Mucosa of descending colon (tissue), 3 donors: ENCODE measurements at regions not wholly inside any gene's neighbourhood (a gene's known extent, or its start where the extent isn't known, plus 50 kb on each side); places are given as distances from the start of the nearest gene placed in this dataset.
A peak's percentile ranks its signal among the peaks of the same experiment; 100 is the strongest.

Experiments
- ATAC-seq: fragments of 200-7000 bp; cut with Tn5 transposase; one replicate; pipeline ENCODE4 v1.9.1; 2020; ENCODE audit warnings: mild to moderate bottlenecking, moderate library complexity
- DNase-seq, 3 donors: peaks; one replicate each; pipeline ENCODE4 v3.0.0-alpha.2; 2020
- H3K36me3 ChIP-seq: fragments of 200-600 bp; one replicate; pipeline ENCODE4 v1.8.0; 2021; ENCODE audit warnings: low read depth, mild to moderate bottlenecking
- H3K4me1 ChIP-seq: fragments of 200-600 bp; one replicate; pipeline ENCODE4 v1.8.0; 2021; ENCODE audit warnings: low read depth, mild to moderate bottlenecking
- H3K4me3 ChIP-seq: fragments of 200-600 bp; one replicate; pipeline ENCODE4 v1.8.0; 2021; ENCODE audit warnings: mild to moderate bottlenecking
- H3K9me3 ChIP-seq: fragments of 200-600 bp; one replicate; pipeline ENCODE4 v1.8.0; 2021; ENCODE audit warnings: mild to moderate bottlenecking
- CTCF ChIP-seq: fragments of 200-600 bp; IDR thresholded peaks from one replicate; pipeline ENCODE4 v1.8.0; 2022; ENCODE audit warnings: antibody characterized with exemption, mild to moderate bottlenecking
- intact Hi-C, 2 donors: fragments of 100-400 bp; cut with DNase I in 1 of 2; cut with micrococcal nuclease in 1 of 2; formaldehyde crosslinking; loops; one replicate each; pipeline versions ENCODE4 v1.11.0 to v1.11.1; 2022; cut with DNase I, micrococcal nuclease
- donor health status: DM: no; HTN: no; CAD: no; lungs with moderate emphysema.
- donor health status: DM: no; HTN: no; CAD: no.
- donor health status: DM: no; HTN: yes; CAD: no.

- intact Hi-C loops = no loop called here
- Histone ChIP-seq H3K4me3 (no peak overlapping the region), H3K9me3 (no peaks in the 10 kb centered on the region), H3K4me1 (peaks cover 43% of the 10 kb centered on the region), H3K36me3 (no peaks in the 10 kb centered on the region)
- no peak for TF ChIP-seq CTCF
- ATAC-seq (peak; percentile 67), DNase-seq (peak; percentile 55 to 64 (median 59))
Measured at GRCh38 chr16:79767421-79768275, 167.1 kb upstream of the MAF start.

GRCh38 chr16:79765901-79766394 lies 165.4 kb upstream of the MAF start:
- no peak for ATAC-seq
- intact Hi-C loops = no loop called here

GRCh38 chr16:79765431-79765830 lies 164.9 kb upstream of the MAF start:
- ATAC-seq (no peak), DNase-seq (no peak)
- intact Hi-C loops = no loop called here
- H3K4me1 ChIP-seq = peaks cover 26% of the 10 kb centered on the region
- no peaks in the 10 kb centered on the region for H3K36me3 ChIP-seq
- H3K9me3 ChIP-seq = no peaks in the 10 kb centered on the region
- TF ChIP-seq CTCF = no peak
- H3K4me3 ChIP-seq = no peak overlapping the region

More at GRCh38 chr16:79765901-79766394, 165.4 kb upstream of the MAF start:
- peaks cover 28% of the 10 kb centered on the region for H3K4me1 ChIP-seq
- no peak for TF ChIP-seq CTCF
- DNase-seq = no peak
- H3K4me3 ChIP-seq = no peak overlapping the region
- no peaks in the 10 kb centered on the region for H3K9me3 ChIP-seq
- H3K36me3 ChIP-seq = no peaks in the 10 kb centered on the region

GRCh38 chr16:79764415-79765110 lies 164.0 kb upstream of the MAF start:
- Histone ChIP-seq H3K9me3 (no peaks in the 10 kb centered on the region), H3K36me3 (no peaks in the 10 kb centered on the region), H3K4me3 (no peak overlapping the region), H3K4me1 (peaks cover 21% of the 10 kb centered on the region)
- TF ChIP-seq CTCF = no peak
- DNase-seq (no peak), ATAC-seq (no peak)
- intact Hi-C loops = no loop called here

- no peak overlapping the region for H3K4me3 ChIP-seq
- TF ChIP-seq CTCF = no peak
- no peaks in the 10 kb centered on the region for H3K36me3 ChIP-seq
- H3K9me3 ChIP-seq = no peaks in the 10 kb centered on the region
- intact Hi-C loops = no loop called here
- DNase-seq (no peak), ATAC-seq (no peak)
- peaks cover under 1% of the 10 kb centered on the region for H3K4me1 ChIP-seq
Measured at GRCh38 chr16:79762217-79762616, 161.7 kb upstream of the MAF start.
